Activated T-cell treated with anti-CD3 and anti-CD28 coated beads, Interleukin-2, amount 50 U/mL, for 48 hours (primary cell): ENCODE measurements at regions not wholly inside any gene's neighbourhood (a gene's known extent, or its start where the extent isn't known, plus 50 kb on each side); places are given as distances from the start of the nearest gene placed in this dataset.
"Not testable (repeated sequence)": the region's sequence is repeated elsewhere in the genome, so short reads cannot be mapped to it uniquely, and the experiment has no call there.

Experiments
- DNase-seq, 2 experiments: peaks; one replicate each; pipeline ENCODE4 v3.0.0-alpha.2; 2020

GRCh38 chr2:2730301-2730833, 399.3 kb upstream of the MYT1L start:
- no peak for DNase-seq

DNA sequence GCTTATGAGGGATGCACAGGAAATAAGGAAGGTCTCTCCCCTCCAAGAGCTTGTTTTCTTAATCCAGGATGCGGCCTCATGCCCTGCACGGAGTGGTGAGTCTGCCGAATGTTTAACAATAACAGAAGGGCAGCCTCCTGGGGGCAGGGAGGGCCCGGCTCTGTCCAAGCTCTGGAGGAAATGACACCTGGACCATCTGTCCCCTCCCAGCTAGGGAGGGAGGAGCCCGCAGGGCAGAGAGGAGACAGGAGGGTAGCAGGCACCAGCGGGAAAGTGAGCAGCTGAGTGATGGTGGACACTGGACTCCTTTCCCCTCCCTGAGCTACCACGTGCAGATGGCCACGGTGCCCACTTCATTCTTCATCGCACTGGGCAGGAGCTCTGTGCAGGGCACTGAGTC, 398.2 kb upstream of the MYT1L start:
- DNase-seq, result no peak

GRCh38 chr2:2728635-2729034, 397.6 kb upstream of the MYT1L start:
- DNase-seq, result no peak

DNA sequence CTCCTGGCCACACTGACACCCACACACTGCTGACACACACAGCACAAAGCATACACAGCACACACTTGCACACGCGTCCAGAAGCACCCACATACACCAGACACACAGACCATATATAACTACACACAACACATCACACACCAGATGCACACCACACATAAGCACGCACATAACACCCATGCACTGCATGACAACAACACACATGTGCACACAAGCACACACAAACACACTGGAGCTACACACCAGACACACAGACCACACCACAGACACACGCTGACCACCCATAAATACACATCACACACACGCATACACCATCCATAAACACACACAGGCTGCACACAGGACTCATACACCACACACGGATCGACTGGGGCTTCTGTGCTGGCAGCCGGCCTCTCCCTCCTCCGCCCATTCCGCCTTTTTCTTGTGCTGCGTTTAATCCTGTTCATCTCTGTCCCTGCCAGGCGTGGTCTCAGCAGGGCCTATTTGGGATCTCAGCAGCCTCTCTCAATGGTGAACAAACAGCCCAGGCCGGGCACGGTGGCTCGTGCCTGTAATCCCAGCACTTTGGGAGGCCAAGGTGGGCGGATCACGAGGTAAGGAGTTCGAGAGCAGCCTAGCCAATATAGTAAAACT, 396.9 kb upstream of the MYT1L start:
- DNase-seq, result no peak

- DNase-seq, result no peak
Observed at GRCh38 chr2:2726163-2726562, 395.1 kb upstream of the MYT1L start.

GRCh38 chr2:2723064-2723463, 392.0 kb upstream of the MYT1L start:
- no peak for DNase-seq

GRCh38 chr2:2721296-2721835, 390.3 kb upstream of the MYT1L start:
- no peak for DNase-seq

DNA sequence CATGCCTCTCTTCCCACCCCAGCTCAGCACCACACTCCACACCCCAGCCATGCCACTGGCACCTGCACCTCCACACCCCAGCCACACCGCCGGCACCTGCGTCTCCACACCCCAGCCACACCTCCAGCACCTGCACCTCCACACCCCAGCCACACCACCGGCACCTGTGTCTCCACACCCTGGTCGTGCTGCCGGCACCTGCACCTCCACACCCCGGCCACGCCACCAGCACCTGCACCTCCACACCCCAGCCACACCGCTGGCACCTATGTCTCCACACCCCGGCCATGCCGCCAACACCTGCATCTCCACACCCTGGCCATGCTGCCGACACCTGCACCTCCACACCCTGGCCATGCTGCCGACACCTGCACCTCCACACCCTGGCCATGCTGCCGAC, 389.7 kb upstream of the MYT1L start:
- DNase-seq, result not testable (repeated sequence)

- DNase-seq, result no peak
Observed at GRCh38 chr2:2720351-2720750, 389.3 kb upstream of the MYT1L start.

DNA sequence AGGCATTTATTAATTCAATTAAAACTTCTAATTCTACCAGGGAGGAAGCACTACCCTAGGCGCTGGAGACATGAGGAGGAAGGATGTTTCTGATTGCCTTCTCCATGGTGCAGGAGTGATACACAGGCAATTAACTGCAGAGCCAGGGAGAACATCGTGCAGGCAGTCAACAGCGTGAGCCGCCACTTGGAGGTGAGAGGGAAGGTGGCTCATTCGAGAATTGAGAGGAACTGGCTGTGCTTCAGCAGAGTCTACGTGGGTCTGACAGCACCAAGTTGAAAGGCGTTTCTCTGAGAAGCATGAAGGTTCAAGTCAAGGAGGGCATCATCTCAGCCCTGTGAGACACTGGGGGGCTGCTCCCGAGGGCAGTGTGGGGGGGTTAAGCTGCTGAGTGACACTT, 388.7 kb upstream of the MYT1L start:
- no peak for DNase-seq

DNA sequence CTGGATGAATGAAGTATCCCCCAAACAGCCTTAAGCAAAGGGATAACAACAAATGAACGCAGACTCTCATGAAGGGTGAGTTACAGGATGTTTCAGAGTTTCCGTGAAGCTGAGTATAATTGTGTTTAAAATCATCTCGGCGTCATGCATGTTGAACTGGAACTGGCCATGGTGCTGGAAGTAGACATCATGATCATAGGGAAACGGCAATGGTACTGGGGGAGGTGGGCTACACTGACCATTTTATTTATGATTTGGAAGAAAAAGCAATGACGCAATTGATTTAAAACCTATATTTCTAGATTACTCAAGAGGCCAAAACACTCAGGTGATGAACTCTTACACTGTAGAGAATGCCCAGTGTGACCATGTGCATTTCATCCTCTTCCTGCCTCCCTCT, 387.9 kb upstream of the MYT1L start:
- no peak for DNase-seq

GRCh38 chr2:2717406-2717805, 386.3 kb upstream of the MYT1L start:
- no peak for DNase-seq

GRCh38 chr2:2716771-2717170, 385.7 kb upstream of the MYT1L start:
- no peak for DNase-seq

DNA sequence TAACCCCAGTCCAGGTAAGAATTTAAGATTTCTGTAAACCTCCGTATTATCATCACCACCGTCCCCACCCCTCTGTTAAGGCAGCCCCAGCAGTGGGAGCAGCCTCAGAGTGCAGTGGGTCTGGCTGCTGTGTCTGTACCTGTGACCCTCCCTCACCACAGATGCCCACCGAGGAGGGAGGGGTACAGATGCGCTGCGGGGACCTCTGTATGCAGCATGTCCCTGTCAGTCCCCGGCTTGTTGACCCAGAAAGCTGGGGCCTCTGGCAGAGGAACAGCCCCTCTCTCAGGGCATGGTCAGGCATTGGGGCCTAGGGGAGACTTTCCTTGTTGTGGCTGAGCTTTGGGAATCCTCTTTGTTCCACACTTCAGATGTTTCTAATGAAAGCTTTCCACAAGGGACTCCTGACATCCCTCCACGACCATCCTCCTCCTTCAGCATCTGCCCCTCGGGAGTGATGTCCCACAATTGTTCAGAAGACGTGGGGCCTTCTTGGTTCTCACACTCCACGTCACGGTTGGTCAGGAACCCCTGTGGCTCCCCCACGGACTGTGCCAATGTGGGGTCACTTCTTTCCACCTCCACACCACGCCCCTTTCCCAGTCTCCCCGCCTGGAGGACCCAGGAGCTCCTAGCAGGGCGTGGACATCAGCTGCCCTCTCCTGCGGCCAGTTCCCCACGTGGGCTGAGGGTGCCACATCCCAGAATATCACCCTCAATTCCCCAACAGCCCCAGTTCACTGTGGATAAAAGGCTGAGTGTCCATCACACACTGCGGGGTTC, 384.2 kb upstream of the MYT1L start:
- no peak for DNase-seq

- DNase-seq, result no peak
Observed at GRCh38 chr2:2714408-2714807, 383.3 kb upstream of the MYT1L start.

GRCh38 chr2:2709431-2709770, 378.3 kb upstream of the MYT1L start:
- no peak for DNase-seq

GRCh38 chr2:2708575-2709430, 377.7 kb upstream of the MYT1L start:
- no peak for DNase-seq

DNA sequence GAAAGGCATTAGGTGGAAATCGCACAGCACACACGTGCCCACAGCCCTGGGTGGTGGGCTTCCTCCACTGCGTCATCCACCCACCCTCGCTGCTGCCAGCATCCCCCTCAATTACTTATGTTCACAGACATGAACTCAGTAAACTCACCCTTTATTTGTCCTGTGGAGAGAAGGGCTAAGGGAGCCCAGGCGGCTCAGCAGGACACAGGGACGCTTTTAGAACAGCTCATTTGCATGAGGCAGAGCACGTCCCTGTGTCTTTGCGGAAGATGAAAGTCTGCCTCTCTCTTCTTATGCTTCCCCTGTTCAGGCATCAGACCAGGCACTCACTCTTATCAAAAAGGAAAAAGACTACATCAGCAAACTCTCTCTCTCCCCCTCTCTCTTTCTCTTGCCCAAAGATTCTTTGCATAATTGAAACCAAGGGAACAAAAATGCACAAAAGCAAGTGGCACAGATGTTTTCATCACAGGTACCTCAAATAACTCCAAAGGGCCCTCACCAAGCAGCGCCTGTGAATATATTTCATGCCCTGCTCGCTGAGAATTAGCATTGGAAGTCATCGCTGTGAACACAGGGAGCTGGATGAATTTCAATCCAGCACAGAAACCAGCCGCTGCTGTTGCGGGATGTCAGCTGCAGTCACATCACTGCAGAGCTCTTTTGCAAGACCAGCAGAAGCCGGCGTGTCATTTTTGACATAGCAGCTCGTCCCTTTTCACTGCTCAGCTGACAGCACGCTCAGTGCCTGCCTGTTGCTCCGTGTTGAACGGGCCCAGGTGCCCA, 376.3 kb upstream of the MYT1L start:
- no peak for DNase-seq

GRCh38 chr2:2706306-2706705, 375.2 kb upstream of the MYT1L start:
- no peak for DNase-seq

GRCh38 chr2:2705871-2706270, 374.8 kb upstream of the MYT1L start:
- DNase-seq, result no peak

- DNase-seq, result no peak
Observed at GRCh38 chr2:2704428-2705090, 373.5 kb upstream of the MYT1L start.
